WERI-Rb-1 (cell line): ENCODE measurements at regions not wholly inside any gene's neighbourhood (a gene's known extent, or its start where the extent isn't known, plus 50 kb on each side); places are given as distances from the start of the nearest gene placed in this dataset.
"Not testable (repeated sequence)": the region's sequence is repeated elsewhere in the genome, so short reads cannot be mapped to it uniquely, and the experiment has no call there.

ENCODE experiments used
- DNase-seq: peaks from one replicate; pipeline ENCODE4 v3.0.0-alpha.2; 2020
- H3K27ac ChIP-seq: fragments of 250-450 bp; sonication (Bioruptor Pico); 2 replicates; pipeline ENCODE4 v1.5.1; 2020; ENCODE audit warnings: mild to moderate bottlenecking, moderate library complexity
- H3K27me3 ChIP-seq: fragments of 250-450 bp; sonication (Bioruptor Pico); 2 replicates; pipeline ENCODE4 v1.5.1; 2021; ENCODE audit warnings: mild to moderate bottlenecking, low read depth, moderate library complexity; ENCODE audit not compliant: insufficient read depth, severe bottlenecking
- H3K36me3 ChIP-seq: fragments of 250-450 bp; sonication (Bioruptor Pico); 2 replicates; pipeline ENCODE4 v1.5.1; 2020; ENCODE audit warnings: mild to moderate bottlenecking, moderate library complexity
- H3K4me3 ChIP-seq: 2 replicates; pipeline ENCODE4 v1.5.1; 2011; ENCODE audit warnings: low read depth, mild to moderate bottlenecking, control low read depth, low read length
- H3K9me3 ChIP-seq: fragments of 250-450 bp; sonication (Bioruptor Pico); 2 replicates; pipeline ENCODE4 v1.5.1; 2021; ENCODE audit warnings: mild to moderate bottlenecking, moderate library complexity; ENCODE audit not compliant: severe bottlenecking
- CTCF ChIP-seq: IDR thresholded peaks from 2 replicates; pipeline ENCODE4 v1.5.1; 2011; ENCODE audit warnings: low read depth, mild to moderate bottlenecking, control low read depth, inconsistent platforms, low read length

- peaks cover 13% of the 10 kb centered on the region for H3K9me3 ChIP-seq
- no peaks in the 10 kb centered on the region for H3K27me3 ChIP-seq
- H3K36me3 ChIP-seq, result no peaks in the 10 kb centered on the region
- 0 out of 2 replicates have a peak, but pooled peaks have one; percentile 3 for TF ChIP-seq CTCF
- no peak overlapping the region for H3K4me3 ChIP-seq
- peak; percentile 24 for DNase-seq
- H3K27ac ChIP-seq, result no peak overlapping the region
Measured at GRCh38 chr15:67937153-67937761, 97.4 kb upstream of the RNU6-1 start.

GRCh38 chr15:67939179-67939578 is 99.3 kb upstream of the RNU6-1 start:
- not testable (repeated sequence) for H3K36me3 ChIP-seq, H3K27ac ChIP-seq, H3K27me3 ChIP-seq, H3K9me3 ChIP-seq, DNase-seq, H3K4me3 ChIP-seq

GRCh38 chr15:67939588-67940323 is 99.9 kb upstream of the RNU6-1 start:
- H3K36me3 ChIP-seq, H3K27ac ChIP-seq, DNase-seq, H3K27me3 ChIP-seq, H3K4me3 ChIP-seq, H3K9me3 ChIP-seq: not testable (repeated sequence)

- no peaks in the 10 kb centered on the region for H3K27me3 ChIP-seq
- DNase-seq, result no peak
- H3K9me3 ChIP-seq, result peaks cover 7% of the 10 kb centered on the region
- no peak for TF ChIP-seq CTCF
- H3K36me3 ChIP-seq, result no peaks in the 10 kb centered on the region
- no peak overlapping the region for H3K27ac ChIP-seq
- no peak overlapping the region for H3K4me3 ChIP-seq
Measured at GRCh38 chr15:67940324-67940719, 100.5 kb upstream of the RNU6-1 start.

GRCh38 chr15:67941648-67942310 is 101.9 kb upstream of the RNU6-1 start:
- DNase-seq, result no peak
- no peak for TF ChIP-seq CTCF
- no peak overlapping the region for H3K4me3 ChIP-seq
- no peak overlapping the region for H3K27ac ChIP-seq
- H3K27me3 ChIP-seq, result no peaks in the 10 kb centered on the region
- no peaks in the 10 kb centered on the region for H3K36me3 ChIP-seq
- H3K9me3 ChIP-seq, result no peaks in the 10 kb centered on the region

- Histone ChIP-seq H3K27ac (no peak overlapping the region), H3K9me3 (peaks cover 3% of the 10 kb centered on the region), H3K36me3 (no peaks in the 10 kb centered on the region), H3K4me3 (no peak overlapping the region), H3K27me3 (no peaks in the 10 kb centered on the region)
- DNase-seq, result no peak
- no peak for TF ChIP-seq CTCF
Measured at GRCh38 chr15:67943475-67943874, 103.6 kb upstream of the RNU6-1 start.
